OCI-LY1 (cell line): ENCODE measurements at regions not wholly inside any gene's neighbourhood (a gene's known extent, or its start where the extent isn't known, plus 50 kb on each side); places are given as distances from the start of the nearest gene placed in this dataset.

ENCODE experiments used
- EZH2 ChIP-seq: fragments of 200-600 bp; sonication (generic), shearing (Covaris generic); IDR thresholded peaks from 2 replicates; pipeline ENCODE4 v1.8.0; 2017; ENCODE audit warnings: borderline replicate concordance, mixed run types, mild to moderate bottlenecking, antibody characterized with exemption, low read length, moderate library complexity, mixed read lengths
- TF ChIP-seq, protein P1 (sequence below): fragments of 200-600 bp; sonication (generic), shearing (Covaris generic); IDR thresholded peaks from 2 replicates; pipeline ENCODE4 v1.5.1; 2017; ENCODE audit warnings: mild to moderate bottlenecking, antibody characterized with exemption, low read length, moderate library complexity, mixed read lengths

DNA sequence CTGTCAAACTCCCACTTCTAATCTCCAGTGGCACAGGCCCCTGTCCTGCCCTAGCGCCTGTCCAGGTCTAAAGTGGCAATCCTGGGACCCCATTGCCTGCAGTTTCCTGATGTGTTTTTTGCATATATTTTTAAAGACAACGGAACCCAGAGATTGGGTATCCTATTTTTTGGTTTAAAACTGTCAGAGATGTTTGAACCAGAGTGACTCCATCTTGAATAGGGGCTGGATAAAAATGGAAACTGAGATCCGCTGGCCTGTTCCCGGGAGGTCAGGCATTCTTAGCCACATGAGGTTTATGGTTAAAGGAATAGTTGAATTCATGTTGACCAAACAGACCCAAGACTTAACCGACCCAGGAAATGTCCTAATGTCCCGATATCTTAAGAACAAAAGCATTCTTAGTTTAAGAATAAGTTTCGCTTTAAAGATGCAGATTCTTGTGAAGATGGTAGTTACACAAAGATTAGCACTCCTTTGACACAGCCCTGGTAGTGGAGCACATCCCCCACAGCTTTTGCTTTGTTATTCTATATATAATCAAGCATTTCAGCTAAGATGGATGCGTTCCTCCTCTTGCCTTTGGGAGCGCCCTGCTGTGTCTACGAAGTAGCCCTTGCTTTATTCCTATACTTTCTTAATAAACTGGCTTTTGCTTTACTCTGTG is 332.1 kb downstream of the UQCRFS1 start:
- TF ChIP-seq, protein P1, sequence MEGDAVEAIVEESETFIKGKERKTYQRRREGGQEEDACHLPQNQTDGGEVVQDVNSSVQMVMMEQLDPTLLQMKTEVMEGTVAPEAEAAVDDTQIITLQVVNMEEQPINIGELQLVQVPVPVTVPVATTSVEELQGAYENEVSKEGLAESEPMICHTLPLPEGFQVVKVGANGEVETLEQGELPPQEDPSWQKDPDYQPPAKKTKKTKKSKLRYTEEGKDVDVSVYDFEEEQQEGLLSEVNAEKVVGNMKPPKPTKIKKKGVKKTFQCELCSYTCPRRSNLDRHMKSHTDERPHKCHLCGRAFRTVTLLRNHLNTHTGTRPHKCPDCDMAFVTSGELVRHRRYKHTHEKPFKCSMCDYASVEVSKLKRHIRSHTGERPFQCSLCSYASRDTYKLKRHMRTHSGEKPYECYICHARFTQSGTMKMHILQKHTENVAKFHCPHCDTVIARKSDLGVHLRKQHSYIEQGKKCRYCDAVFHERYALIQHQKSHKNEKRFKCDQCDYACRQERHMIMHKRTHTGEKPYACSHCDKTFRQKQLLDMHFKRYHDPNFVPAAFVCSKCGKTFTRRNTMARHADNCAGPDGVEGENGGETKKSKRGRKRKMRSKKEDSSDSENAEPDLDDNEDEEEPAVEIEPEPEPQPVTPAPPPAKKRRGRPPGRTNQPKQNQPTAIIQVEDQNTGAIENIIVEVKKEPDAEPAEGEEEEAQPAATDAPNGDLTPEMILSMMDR, result no peak
- no peak for TF ChIP-seq EZH2
